Liver (tissue), 8 donors: ENCODE measurements at regions not wholly inside any gene's neighbourhood (a gene's known extent, or its start where the extent isn't known, plus 50 kb on each side); places are given as distances from the start of the nearest gene placed in this dataset.

Experiments used
- DNase-seq: peaks from one replicate; pipeline ENCODE4 v3.0.0-alpha.2; 2017; ENCODE audit warnings: low spot score
- H3K27ac ChIP-seq, 2 donors: one replicate each; pipeline ENCODE4 v1.7.0; 2013; ENCODE audit warnings: inconsistent platforms in 2 of 2, low read length in 2 of 2, control low read depth in 1 of 2, low read depth in 1 of 2, mild to moderate bottlenecking in 1 of 2
- H3K27me3 ChIP-seq, 4 donors: one replicate each; pipeline versions ENCODE4 v1.6.1 to v1.7.0; 2013; ENCODE audit warnings: low read length in 3 of 4, inconsistent platforms in 1 of 4, mild to moderate bottlenecking in 1 of 4, moderate library complexity in 1 of 4; ENCODE audit not compliant: control insufficient read depth in 4 of 4, insufficient read depth in 4 of 4
- H3K36me3 ChIP-seq, 4 donors: one replicate each; pipeline versions ENCODE4 v1.6.1 to v1.7.0; 2013; ENCODE audit warnings: low read length in 3 of 4, mild to moderate bottlenecking in 3 of 4, low read depth in 1 of 4, moderate library complexity in 1 of 4; ENCODE audit not compliant: control insufficient read depth in 4 of 4, insufficient read depth in 3 of 4
- H3K4me1 ChIP-seq, 4 donors: one replicate each; pipeline versions ENCODE4 v1.6.1 to v1.7.0; 2013; ENCODE audit warnings: low read length in 3 of 4, mild to moderate bottlenecking in 3 of 4, moderate library complexity in 1 of 4; ENCODE audit not compliant: control insufficient read depth in 4 of 4, insufficient read depth in 4 of 4
- H3K4me3 ChIP-seq, 3 donors: one replicate each; pipeline versions ENCODE4 v1.6.1 to v1.7.0; 2013; ENCODE audit warnings: low read length in 3 of 3, control low read depth in 1 of 3, low read depth in 1 of 3, mild to moderate bottlenecking in 1 of 3
- H3K9ac ChIP-seq, 2 donors: one replicate each; pipeline ENCODE4 v1.7.0; 2013; ENCODE audit warnings: low read length in 2 of 2, mild to moderate bottlenecking in 2 of 2, moderate library complexity in 2 of 2, control low read depth in 1 of 2, low read depth in 1 of 2
- H3K9me3 ChIP-seq, 4 donors: one replicate each; pipeline versions ENCODE4 v1.6.1 to v1.7.0; 2013; ENCODE audit warnings: low read length in 3 of 4; ENCODE audit not compliant: control insufficient read depth in 4 of 4
- EGR1 ChIP-seq, 2 donors: IDR thresholded peaks; 2 replicates each; pipeline ENCODE4 v1.6.1; 2016 to 2018; ENCODE audit warnings: antibody characterized with exemption in 2 of 2, low read depth in 2 of 2
- FOXA1 ChIP-seq: IDR thresholded peaks from 2 replicates; pipeline ENCODE4 v1.6.1; 2016; ENCODE audit warnings: antibody characterized with exemption
- FOXA2 ChIP-seq: IDR thresholded peaks from 2 replicates; pipeline ENCODE4 v1.6.1; 2016; ENCODE audit warnings: antibody characterized with exemption
- HNF4A ChIP-seq, 2 donors: conservative IDR thresholded peaks; 2 replicates each; pipeline ENCODE4 v1.6.1; 2016; ENCODE audit warnings: antibody characterized with exemption in 2 of 2, mild to moderate bottlenecking in 2 of 2
- HNF4G ChIP-seq: IDR thresholded peaks from 2 replicates; pipeline ENCODE4 v1.6.1; 2016; ENCODE audit warnings: antibody characterized with exemption
- NR2F2 ChIP-seq: IDR thresholded peaks from 2 replicates; pipeline ENCODE4 v1.6.1; 2016; ENCODE audit warnings: antibody characterized with exemption
- RAD21 ChIP-seq, 2 donors: IDR thresholded peaks; 2 replicates each; pipeline ENCODE4 v1.6.1; 2016; ENCODE audit warnings: antibody characterized with exemption in 2 of 2, mild to moderate bottlenecking in 2 of 2
- RXRA ChIP-seq, 2 donors: IDR thresholded peaks; 2 replicates each; pipeline ENCODE4 v1.6.1; 2017 to 2018; ENCODE audit warnings: antibody characterized with exemption in 2 of 2, mild to moderate bottlenecking in 1 of 2
- SP1 ChIP-seq: IDR thresholded peaks from 2 replicates; pipeline ENCODE4 v1.6.1; 2018; ENCODE audit warnings: antibody characterized with exemption, mild to moderate bottlenecking
- TAF1 ChIP-seq: conservative IDR thresholded peaks from 2 replicates; pipeline ENCODE4 v1.6.1; 2016; ENCODE audit warnings: antibody characterized with exemption, mild to moderate bottlenecking
- WGBS: extraction: QIAGEN DNeasy Blood & Tissue Kit; methylation state at CpG from one replicate; pipeline ENCODE4 v1.1.7; 2013; 5-methylcytosine and 5-hydroxymethylcytosine counted together
- TF ChIP-seq, protein P1 (sequence below): IDR thresholded peaks from 2 replicates; pipeline ENCODE4 v1.6.1; 2016; ENCODE audit warnings: antibody characterized with exemption
- TF ChIP-seq, protein P2 (sequence below): IDR thresholded peaks from 2 replicates; pipeline ENCODE4 v1.6.1; 2016; ENCODE audit warnings: antibody characterized with exemption
- TF ChIP-seq, protein P3 (sequence below): fragments of 150-350 bp; IDR thresholded peaks from 2 replicates; pipeline ENCODE4 v1.5.1; 2017; ENCODE audit warnings: improper control_type of control experiment, low read depth, low read length; ENCODE audit not compliant: missing input control
- donor health status: healthy.
- donor health status: healthy.
- donor health status: healthy.
- donor health status: healthy.
- donor health status: healthy.

DNA sequence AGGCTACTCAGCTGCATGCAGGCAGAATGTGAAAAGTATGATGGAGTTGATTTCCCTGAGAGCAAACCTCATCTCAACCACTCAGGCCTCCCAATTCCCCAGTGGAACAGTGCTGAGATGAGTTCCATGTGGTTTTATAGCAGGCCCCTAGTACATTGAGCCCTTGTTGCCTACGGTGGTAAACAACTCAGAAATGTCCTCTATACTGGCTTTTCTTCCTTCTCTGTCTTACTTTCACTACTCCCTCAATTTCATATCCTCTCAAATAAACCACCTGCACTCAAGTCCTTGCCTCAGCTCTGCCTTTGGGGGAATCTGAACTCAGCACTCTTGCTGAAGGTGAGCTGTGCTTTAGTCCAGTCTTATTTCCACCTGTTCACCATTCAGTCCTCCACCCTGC, 399.9 kb downstream of the PDCD6IP start:
- no peaks in the 10 kb centered on the region for H3K27me3 ChIP-seq
- H3K27ac ChIP-seq = no peak overlapping the region
- H3K36me3 ChIP-seq = no peaks in the 10 kb centered on the region
- TF ChIP-seq SP1 = no peak
- TF ChIP-seq RXRA (IDR thresholded peaks at IDR 0.05) = no peak
- no peak for TF ChIP-seq TAF1
- TF ChIP-seq EGR1 (IDR thresholded peaks at IDR 0.05; ENCODE audit: low read depth in 2 of 2) = no peak
- TF ChIP-seq, protein P1, sequence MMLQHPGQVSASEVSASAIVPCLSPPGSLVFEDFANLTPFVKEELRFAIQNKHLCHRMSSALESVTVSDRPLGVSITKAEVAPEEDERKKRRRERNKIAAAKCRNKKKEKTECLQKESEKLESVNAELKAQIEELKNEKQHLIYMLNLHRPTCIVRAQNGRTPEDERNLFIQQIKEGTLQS = no peak
- no peak for TF ChIP-seq HNF4G
- TF ChIP-seq NR2F2 = no peak
- TF ChIP-seq, protein P2, sequence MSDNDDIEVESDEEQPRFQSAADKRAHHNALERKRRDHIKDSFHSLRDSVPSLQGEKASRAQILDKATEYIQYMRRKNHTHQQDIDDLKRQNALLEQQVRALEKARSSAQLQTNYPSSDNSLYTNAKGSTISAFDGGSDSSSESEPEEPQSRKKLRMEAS = no peak
- WGBS = 71% methylated on average over 1 of the region's 1 CpG
- H3K9me3 ChIP-seq = peaks cover 0 to 5% (median 2%) of the 10 kb centered on the region in 4 donors
- H3K4me1 ChIP-seq = no peaks in the 10 kb centered on the region
- H3K4me3 ChIP-seq = no peak overlapping the region
- DNase-seq = no peak
- no peak overlapping the region for H3K9ac ChIP-seq

DNA sequence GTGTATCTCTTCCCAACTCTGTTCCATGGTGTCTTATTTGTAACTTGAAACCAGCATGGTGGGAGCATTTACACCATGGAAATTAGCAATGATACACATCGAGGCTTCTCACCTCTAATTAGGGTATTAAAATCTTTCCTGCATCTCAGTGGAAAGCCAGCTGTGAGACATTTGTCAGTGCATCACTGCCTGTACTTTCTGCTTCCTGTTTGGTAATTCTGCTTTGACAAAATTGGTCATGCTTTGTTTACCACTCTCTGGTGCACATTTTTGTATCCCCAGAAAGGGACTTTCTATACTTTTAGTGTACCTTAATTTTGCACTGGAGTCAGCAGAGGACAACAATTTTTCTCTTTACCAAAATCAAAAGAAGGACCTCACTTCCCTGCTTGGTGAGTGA, 402.1 kb downstream of the PDCD6IP start:
- H3K27me3 ChIP-seq = no peaks in the 10 kb centered on the region
- no peak for DNase-seq
- 53% methylated on average over 1 of the region's 1 CpG for WGBS
- no peaks in the 10 kb centered on the region for H3K4me1 ChIP-seq
- peaks cover 0 to 5% (median 2%) of the 10 kb centered on the region in 4 donors for H3K9me3 ChIP-seq
- H3K9ac ChIP-seq = no peak overlapping the region
- H3K27ac ChIP-seq = no peak overlapping the region
- TF ChIP-seq HNF4G (no peak), FOXA2 (no peak), NR2F2 (no peak), HNF4A (conservative IDR thresholded peaks at IDR 0.05) (no peak), RAD21 (IDR thresholded peaks at IDR 0.05) (no peak), TAF1 (no peak)
- TF ChIP-seq, protein P2 = no peak
- TF ChIP-seq, protein P1 = no peak
- no peaks in the 10 kb centered on the region for H3K36me3 ChIP-seq
- H3K4me3 ChIP-seq = no peak overlapping the region

DNA sequence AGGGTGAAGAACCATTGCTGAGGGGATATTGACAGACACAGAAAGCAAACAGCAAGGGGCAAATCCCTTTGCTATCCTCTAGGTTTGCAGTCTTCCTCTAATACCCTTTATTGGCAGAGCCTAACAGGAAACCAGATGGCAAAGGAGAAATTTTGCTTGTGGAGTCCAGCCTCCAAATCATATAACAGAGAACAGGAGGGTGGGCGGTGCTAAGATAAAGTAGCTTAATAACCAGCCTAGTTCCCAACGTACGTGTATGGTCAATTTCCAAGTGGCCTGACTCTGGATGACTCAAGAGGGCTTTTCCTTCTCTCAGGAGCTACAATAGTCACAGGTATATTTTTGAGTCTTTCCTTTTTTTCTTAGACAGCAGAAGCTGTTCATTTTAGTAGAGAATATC, 404.5 kb downstream of the PDCD6IP start:
- Histone ChIP-seq H3K36me3 (no peaks in the 10 kb centered on the region), H3K9ac (no peak overlapping the region), H3K27me3 (no peaks in the 10 kb centered on the region), H3K4me3 (no peak overlapping the region), H3K27ac (no peak overlapping the region), H3K4me1 (no peaks in the 10 kb centered on the region), H3K9me3 (peaks cover 0 to 5% (median 2%) of the 10 kb centered on the region in 4 donors)
- DNase-seq = no peak
- WGBS = 73% methylated on average over 3 of the region's 3 CpGs
- TF ChIP-seq, protein P3, sequence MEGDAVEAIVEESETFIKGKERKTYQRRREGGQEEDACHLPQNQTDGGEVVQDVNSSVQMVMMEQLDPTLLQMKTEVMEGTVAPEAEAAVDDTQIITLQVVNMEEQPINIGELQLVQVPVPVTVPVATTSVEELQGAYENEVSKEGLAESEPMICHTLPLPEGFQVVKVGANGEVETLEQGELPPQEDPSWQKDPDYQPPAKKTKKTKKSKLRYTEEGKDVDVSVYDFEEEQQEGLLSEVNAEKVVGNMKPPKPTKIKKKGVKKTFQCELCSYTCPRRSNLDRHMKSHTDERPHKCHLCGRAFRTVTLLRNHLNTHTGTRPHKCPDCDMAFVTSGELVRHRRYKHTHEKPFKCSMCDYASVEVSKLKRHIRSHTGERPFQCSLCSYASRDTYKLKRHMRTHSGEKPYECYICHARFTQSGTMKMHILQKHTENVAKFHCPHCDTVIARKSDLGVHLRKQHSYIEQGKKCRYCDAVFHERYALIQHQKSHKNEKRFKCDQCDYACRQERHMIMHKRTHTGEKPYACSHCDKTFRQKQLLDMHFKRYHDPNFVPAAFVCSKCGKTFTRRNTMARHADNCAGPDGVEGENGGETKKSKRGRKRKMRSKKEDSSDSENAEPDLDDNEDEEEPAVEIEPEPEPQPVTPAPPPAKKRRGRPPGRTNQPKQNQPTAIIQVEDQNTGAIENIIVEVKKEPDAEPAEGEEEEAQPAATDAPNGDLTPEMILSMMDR = no peak
- TF ChIP-seq FOXA1 = no peak
